GM23338 (cell line): ENCODE measurements at regions not wholly inside any gene's neighbourhood (a gene's known extent, or its start where the extent isn't known, plus 50 kb on each side); places are given as distances from the start of the nearest gene placed in this dataset.
"Not testable (repeated sequence)": the region's sequence is repeated elsewhere in the genome, so short reads cannot be mapped to it uniquely, and the experiment has no call there.

Source experiments
- ATAC-seq: fragments of 200-7000 bp; cut with Tn5 transposase; 3 replicates; pipeline ENCODE4 v1.9.1; 2020
- DNase-seq: peaks from one replicate; pipeline ENCODE4 v3.0.0-alpha.2; 2015; ENCODE audit warnings: low spot score
- H2AFZ ChIP-seq: fragments of 200-600 bp; sonication (generic); 2 replicates; pipeline ENCODE4 v1.8.0; 2016; ENCODE audit warnings: antibody characterized with exemption, mild to moderate bottlenecking, moderate library complexity
- H3F3A ChIP-seq: fragments of 200-600 bp; sonication (generic); replicated peaks from 2 replicates; pipeline ENCODE4 v1.8.0; 2017; ENCODE audit warnings: antibody characterized with exemption, mixed run types, low read depth
- H3K27ac ChIP-seq: fragments of 200-600 bp; sonication (generic); 2 replicates; pipeline ENCODE4 v1.6.1; 2016; ENCODE audit warnings: low read depth
- H3K27me3 ChIP-seq: fragments of 200-600 bp; sonication (generic); 2 replicates; pipeline ENCODE4 v1.8.0; 2016; ENCODE audit warnings: mild to moderate bottlenecking, mixed run types, moderate library complexity; ENCODE audit not compliant: insufficient read depth
- H3K36me3 ChIP-seq: fragments of 200-600 bp; sonication (generic); 2 replicates; pipeline ENCODE4 v1.8.0; 2016; ENCODE audit warnings: mild to moderate bottlenecking; ENCODE audit not compliant: insufficient read depth
- H3K4me1 ChIP-seq: fragments of 200-600 bp; sonication (generic); 2 replicates; pipeline ENCODE4 v1.8.0; 2016; ENCODE audit warnings: mild to moderate bottlenecking, moderate library complexity; ENCODE audit not compliant: insufficient read depth
- H3K4me2 ChIP-seq: fragments of 200-600 bp; sonication (generic); 2 replicates; pipeline ENCODE4 v1.7.1; 2017; ENCODE audit warnings: mixed run types
- H3K4me3 ChIP-seq: fragments of 200-600 bp; sonication (generic); 2 replicates; pipeline ENCODE4 v1.6.1; 2016; ENCODE audit warnings: mixed run types
- H3K79me2 ChIP-seq: fragments of 200-600 bp; sonication (generic); replicated peaks from 2 replicates; pipeline ENCODE4 v1.8.0; 2017; ENCODE audit warnings: mild to moderate bottlenecking; ENCODE audit not compliant: insufficient read depth
- H3K9me2 ChIP-seq: fragments of 200-600 bp; sonication (generic); 2 replicates; pipeline ENCODE4 v1.8.0; 2017; ENCODE audit not compliant: insufficient read depth
- H4K20me1 ChIP-seq: fragments of 200-600 bp; sonication (generic); replicated peaks from 2 replicates; pipeline ENCODE4 v1.8.0; 2017; ENCODE audit warnings: mild to moderate bottlenecking; ENCODE audit not compliant: insufficient read depth
- H3K27ac Mint-ChIP-seq: 2 replicates; pipeline ENCODE4 v1.8.0; 2020; ENCODE audit warnings: inconsistent platforms, mild to moderate bottlenecking, moderate library complexity, mixed read lengths
- H3K27me3 Mint-ChIP-seq: 3 replicates; pipeline ENCODE4 v1.8.0; 2022; ENCODE audit warnings: low read depth, mild to moderate bottlenecking, moderate library complexity, mixed read lengths, inconsistent platforms; ENCODE audit not compliant: insufficient read depth, poor library complexity
- H3K36me3 Mint-ChIP-seq: 3 replicates; pipeline ENCODE4 v1.8.0; 2021; ENCODE audit warnings: low read depth, mild to moderate bottlenecking, inconsistent platforms, moderate library complexity, mixed read lengths
- H3K4me1 Mint-ChIP-seq: 3 replicates; pipeline ENCODE4 v1.8.0; 2020; ENCODE audit warnings: mild to moderate bottlenecking, inconsistent platforms, mixed read lengths
- H3K4me3 Mint-ChIP-seq: 3 replicates; pipeline ENCODE4 v1.8.0; 2021; ENCODE audit warnings: moderate library complexity, mild to moderate bottlenecking, inconsistent platforms, mixed read lengths
- H3K9me3 Mint-ChIP-seq: 3 replicates; pipeline ENCODE4 v1.8.0; 2020; ENCODE audit warnings: moderate library complexity, mild to moderate bottlenecking, inconsistent platforms, mixed read lengths

DNA sequence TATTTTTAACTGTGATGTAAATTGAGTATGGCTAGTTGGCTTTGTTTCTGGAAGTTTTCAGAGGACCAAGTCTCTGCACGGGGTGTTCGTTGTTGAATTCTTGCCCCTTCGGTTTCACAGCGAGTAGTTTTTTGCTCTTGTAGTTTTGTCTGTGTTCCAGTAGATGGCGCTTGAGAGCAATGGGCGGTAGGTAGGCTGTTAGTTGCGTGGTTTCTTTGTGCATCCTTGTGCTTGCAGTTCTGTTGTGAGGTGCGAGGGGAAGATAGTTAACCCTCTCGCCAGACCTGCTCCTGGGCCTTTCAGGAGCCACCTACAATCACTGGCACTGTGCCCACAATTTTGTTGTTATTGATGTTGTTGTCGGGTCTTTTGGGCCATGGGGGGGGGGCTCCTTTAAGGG is 118.1 kb downstream of the SPIN4 start:
- not testable (repeated sequence) for H3K27me3 ChIP-seq, H3K4me3 ChIP-seq, H3F3A ChIP-seq, H3K27ac Mint-ChIP-seq, H2AFZ ChIP-seq, H3K36me3 ChIP-seq, H3K79me2 ChIP-seq, ATAC-seq, H3K4me1 ChIP-seq, H3K36me3 Mint-ChIP-seq, H3K27me3 Mint-ChIP-seq, H3K4me1 Mint-ChIP-seq, H3K4me3 Mint-ChIP-seq, DNase-seq, H4K20me1 ChIP-seq, H3K27ac ChIP-seq, H3K9me2 ChIP-seq, H3K9me3 Mint-ChIP-seq, H3K4me2 ChIP-seq

DNA sequence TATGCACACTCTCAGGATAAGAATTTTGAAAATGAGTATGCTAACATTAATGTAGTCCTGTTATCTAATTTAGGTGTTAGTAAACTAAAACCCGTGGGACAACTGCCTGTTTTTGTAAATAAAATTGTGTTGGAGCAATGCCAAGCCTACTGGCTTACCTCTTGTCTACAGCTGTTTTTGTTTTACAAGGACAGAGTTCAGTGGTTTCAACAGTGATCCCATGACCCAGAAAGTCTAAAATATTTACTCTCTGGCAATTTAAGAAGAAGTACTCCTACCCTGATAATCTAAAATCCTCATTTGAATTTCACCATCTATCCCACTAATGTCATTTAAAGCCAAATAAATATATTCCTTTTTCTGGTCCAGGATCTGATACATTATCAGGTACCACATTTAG is 132.9 kb downstream of the SPIN4 start:
- H3K9me3 Mint-ChIP-seq, H3K4me2 ChIP-seq, H3K4me3 Mint-ChIP-seq, H4K20me1 ChIP-seq, DNase-seq, H3K27ac Mint-ChIP-seq, H3K36me3 ChIP-seq, H3K4me1 ChIP-seq, H3K27me3 ChIP-seq, H3K27ac ChIP-seq, H3F3A ChIP-seq, ATAC-seq, H2AFZ ChIP-seq, H3K9me2 ChIP-seq, H3K4me3 ChIP-seq, H3K4me1 Mint-ChIP-seq, H3K27me3 Mint-ChIP-seq, H3K36me3 Mint-ChIP-seq, H3K79me2 ChIP-seq: not testable (repeated sequence)

DNA sequence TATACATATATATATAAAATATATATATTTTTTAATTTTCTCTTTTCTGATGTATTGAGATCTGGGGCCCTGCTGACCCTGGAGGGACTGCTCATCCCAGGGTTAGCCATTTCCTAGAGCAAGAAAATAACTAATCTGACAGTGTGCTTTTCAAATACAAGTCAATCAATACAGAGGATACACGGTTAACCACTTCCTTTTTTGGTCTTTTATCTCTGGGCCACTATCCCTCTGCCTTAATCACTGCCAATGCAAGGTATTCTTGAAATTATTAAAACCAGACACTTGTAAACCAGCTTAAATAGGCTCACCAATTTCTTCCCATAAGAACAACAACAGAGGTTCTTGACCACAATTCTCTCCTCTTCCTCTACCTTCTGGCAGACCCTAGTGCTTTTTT is 133.6 kb downstream of the SPIN4 start:
- H3K4me1 ChIP-seq, DNase-seq, H3K4me1 Mint-ChIP-seq, H3K4me3 ChIP-seq, H3K36me3 ChIP-seq, ATAC-seq, H4K20me1 ChIP-seq, H3K9me3 Mint-ChIP-seq, H3K27me3 Mint-ChIP-seq, H3K79me2 ChIP-seq, H3F3A ChIP-seq, H2AFZ ChIP-seq, H3K27ac Mint-ChIP-seq, H3K4me2 ChIP-seq, H3K36me3 Mint-ChIP-seq, H3K9me2 ChIP-seq, H3K27me3 ChIP-seq, H3K27ac ChIP-seq, H3K4me3 Mint-ChIP-seq: not testable (repeated sequence)

DNA sequence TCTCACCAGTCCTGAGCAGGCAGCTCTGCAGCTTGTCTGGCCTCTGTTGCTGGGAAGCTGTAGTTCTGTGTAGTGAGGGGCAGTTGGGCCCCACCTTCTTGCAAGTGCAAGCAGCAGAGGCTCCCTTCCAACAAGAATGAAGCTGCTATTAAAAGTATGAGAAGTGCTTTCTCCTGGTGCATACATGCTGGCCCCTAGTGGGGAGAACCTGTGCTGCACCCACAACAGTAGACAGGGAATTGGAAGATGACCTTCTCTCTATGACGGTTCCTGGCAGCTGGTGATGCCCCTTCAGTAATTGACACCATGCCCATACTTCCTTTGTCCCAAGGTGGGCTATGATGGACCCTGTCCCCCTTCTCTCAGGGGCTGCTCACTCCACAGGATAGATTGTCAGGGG is 141.5 kb downstream of the SPIN4 start:
- ATAC-seq, result not testable (repeated sequence)

DNA sequence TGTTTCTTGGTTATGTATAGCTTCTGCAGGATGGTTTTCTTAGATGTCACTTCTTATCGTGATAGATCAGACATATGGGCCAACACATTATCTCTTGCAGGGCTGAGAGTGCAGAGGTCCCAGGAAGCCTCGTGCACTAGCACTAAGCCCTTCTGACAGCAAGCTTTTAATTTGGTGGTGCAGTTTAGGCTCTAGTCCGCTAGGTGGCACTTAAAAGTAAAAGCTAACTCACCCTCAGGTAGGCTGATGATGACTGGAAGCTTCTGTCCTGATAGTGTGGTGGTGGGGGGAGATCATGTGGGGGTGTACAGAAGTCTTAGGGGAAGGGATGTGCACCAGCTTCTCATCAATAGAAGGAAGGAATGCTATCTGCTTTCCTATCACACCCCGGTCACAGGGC is 142.0 kb downstream of the SPIN4 start:
- H3K9me2 ChIP-seq, H2AFZ ChIP-seq, H3K9me3 Mint-ChIP-seq, DNase-seq, H3K36me3 ChIP-seq, ATAC-seq, H3K4me2 ChIP-seq, H3K27me3 ChIP-seq, H3K27me3 Mint-ChIP-seq, H3K79me2 ChIP-seq, H3K4me3 Mint-ChIP-seq, H3K27ac Mint-ChIP-seq, H4K20me1 ChIP-seq, H3F3A ChIP-seq, H3K4me1 Mint-ChIP-seq, H3K4me1 ChIP-seq, H3K4me3 ChIP-seq, H3K36me3 Mint-ChIP-seq, H3K27ac ChIP-seq: not testable (repeated sequence)

More for the DNA sequence above, 141.5 kb downstream of the SPIN4 start:
- H3K9me3 Mint-ChIP-seq, H3K36me3 ChIP-seq, H2AFZ ChIP-seq, H3K27me3 Mint-ChIP-seq, H3F3A ChIP-seq, H3K27ac ChIP-seq, H3K4me1 Mint-ChIP-seq, H3K4me2 ChIP-seq, H3K79me2 ChIP-seq, H4K20me1 ChIP-seq, DNase-seq, H3K27ac Mint-ChIP-seq, H3K9me2 ChIP-seq, H3K4me1 ChIP-seq, H3K4me3 Mint-ChIP-seq, H3K27me3 ChIP-seq, H3K4me3 ChIP-seq, H3K36me3 Mint-ChIP-seq: not testable (repeated sequence)

DNA sequence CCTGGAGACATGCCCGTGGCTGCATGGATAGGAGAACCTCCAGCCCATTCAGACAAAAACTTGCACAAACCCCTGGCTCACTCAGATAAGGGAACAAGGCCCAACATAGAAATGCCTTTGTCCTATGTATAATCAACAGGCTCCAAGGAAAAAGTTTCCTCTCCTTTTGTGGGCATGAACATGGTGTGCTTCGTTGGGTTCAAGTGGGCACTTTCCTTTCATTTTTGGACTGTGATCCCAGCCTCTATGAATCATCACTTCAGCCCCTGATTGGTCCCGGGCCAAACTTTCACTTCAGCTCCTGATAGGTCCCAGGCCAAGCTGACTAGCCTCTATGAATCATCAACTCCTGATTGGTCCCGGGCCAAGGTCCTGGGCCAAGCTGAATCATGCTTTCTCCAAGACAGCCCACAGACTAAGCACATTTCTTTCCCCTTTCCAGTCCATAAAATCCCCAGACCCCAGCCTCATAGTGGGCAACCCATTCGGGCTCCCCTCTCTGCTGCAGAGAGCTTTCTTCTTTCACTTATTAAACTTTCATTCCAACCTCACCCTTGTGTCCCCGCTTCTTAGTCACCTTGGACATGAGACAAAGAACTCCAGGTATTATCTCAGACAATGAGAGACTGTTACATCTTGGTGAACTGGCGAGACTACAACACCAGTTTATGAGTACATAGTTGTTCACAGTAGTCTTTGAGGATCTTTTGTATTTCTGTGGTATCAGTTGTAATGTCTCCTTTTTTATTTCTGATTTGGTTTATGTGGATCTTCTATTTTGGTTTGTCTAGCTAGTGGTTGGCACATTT is 146.7 kb downstream of the SPIN4 start:
- H3K27me3 Mint-ChIP-seq, H3K4me3 ChIP-seq, H3K4me3 Mint-ChIP-seq, H4K20me1 ChIP-seq, H3K79me2 ChIP-seq, H3K27ac ChIP-seq, H3K27me3 ChIP-seq, H3K9me3 Mint-ChIP-seq, DNase-seq, ATAC-seq, H3K4me1 Mint-ChIP-seq, H3F3A ChIP-seq, H3K9me2 ChIP-seq, H3K27ac Mint-ChIP-seq, H3K4me2 ChIP-seq, H2AFZ ChIP-seq, H3K4me1 ChIP-seq, H3K36me3 Mint-ChIP-seq, H3K36me3 ChIP-seq: not testable (repeated sequence)

DNA sequence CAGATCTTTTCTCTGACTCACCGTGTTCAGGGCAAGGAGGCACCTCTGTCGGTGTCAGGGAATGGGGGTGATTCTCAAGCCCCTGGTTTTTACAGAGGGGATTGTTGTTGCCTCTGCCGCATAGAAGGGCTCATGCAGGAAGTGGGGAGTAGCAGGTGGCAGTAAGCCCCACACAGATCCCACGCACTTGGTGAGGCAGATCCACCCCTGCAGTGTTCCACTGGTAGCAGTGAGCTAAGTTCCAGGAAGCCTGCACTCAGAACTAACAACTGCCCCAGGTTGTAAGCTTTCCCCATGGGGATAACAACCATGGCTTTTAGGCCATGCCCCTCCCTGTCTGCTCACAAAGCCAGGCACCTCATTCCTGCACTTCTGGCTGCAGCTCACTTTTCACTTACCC is 149.1 kb downstream of the SPIN4 start:
- H3K27me3 ChIP-seq, H3K4me1 Mint-ChIP-seq, H3K27me3 Mint-ChIP-seq, H3K36me3 ChIP-seq, H3K36me3 Mint-ChIP-seq, H3K9me3 Mint-ChIP-seq, H3F3A ChIP-seq, ATAC-seq, H3K4me3 Mint-ChIP-seq, H3K4me1 ChIP-seq, DNase-seq, H4K20me1 ChIP-seq, H3K4me2 ChIP-seq, H3K4me3 ChIP-seq, H3K27ac Mint-ChIP-seq, H3K79me2 ChIP-seq, H2AFZ ChIP-seq, H3K9me2 ChIP-seq, H3K27ac ChIP-seq: not testable (repeated sequence)
